Caco-2 (cell line): ENCODE measurements at regions not wholly inside any gene's neighbourhood (a gene's known extent, or its start where the extent isn't known, plus 50 kb on each side); places are given as distances from the start of the nearest gene placed in this dataset.

Experiments
- BruUV-seq: library from RNA; stranded (reverse); fragments of 400-500 nt; replicated peaks from 2 replicates; lab custom pipeline; 2021; lab: Mats Ljungman, UMichigan
- CTCF ChIA-PET: fragments of 300-600 bp; sonication (Branson Sonifier 250); formaldehyde crosslinking; loops from one replicate; lab custom pipeline; 2022; ENCODE audit warnings: antibody characterized with exemption; lab: Charles Lee
- POLR2A ChIA-PET: fragments of 300-600 bp; sonication (Branson Sonifier 250); formaldehyde crosslinking; loops from one replicate; lab custom pipeline; 2022; ENCODE audit warnings: antibody characterized with exemption; lab: Charles Lee
- DNase-seq, 2 experiments: peaks; one replicate each; pipeline versions ENCODE4 v3.0.0 to v3.0.0-alpha.2; 2020 to 2022
- H3K27me3 ChIP-seq: replicated peaks from 2 replicates; pipeline ENCODE4 v1.6.0; 2011; ENCODE audit warnings: low read length; ENCODE audit not compliant: control insufficient read depth, insufficient read depth
- H3K36me3 ChIP-seq: 2 replicates; pipeline ENCODE4 v1.5.1; 2011; ENCODE audit warnings: low read length; ENCODE audit not compliant: control insufficient read depth, insufficient read depth
- H3K4me1 ChIP-seq: fragments of 250-450 bp; sonication (Bioruptor Pico); 2 replicates; pipeline ENCODE4 v1.5.1; 2020; ENCODE audit warnings: mild to moderate bottlenecking
- H3K4me3 ChIP-seq: 2 replicates; pipeline ENCODE4 v1.5.1; 2011; ENCODE audit warnings: low read depth, mild to moderate bottlenecking, control low read depth, low read length
- H3K9me3 ChIP-seq: fragments of 250-450 bp; sonication (Bioruptor Pico); 2 replicates; pipeline ENCODE4 v1.5.1; 2020; ENCODE audit warnings: mild to moderate bottlenecking, moderate library complexity
- H3K27ac Mint-ChIP-seq: one replicate; pipeline ENCODE4 v1.8.0; 2022; ENCODE audit warnings: mixed read lengths; ENCODE audit not compliant: unreplicated experiment
- H3K27me3 Mint-ChIP-seq: one replicate; pipeline ENCODE4 v1.8.0; 2022; ENCODE audit warnings: mixed read lengths; ENCODE audit not compliant: insufficient read depth, unreplicated experiment
- H3K36me3 Mint-ChIP-seq: one replicate; pipeline ENCODE4 v1.8.0; 2022; ENCODE audit warnings: mild to moderate bottlenecking, mixed read lengths; ENCODE audit not compliant: insufficient read depth, unreplicated experiment
- H3K4me1 Mint-ChIP-seq: one replicate; pipeline ENCODE4 v1.8.0; 2022; ENCODE audit warnings: low read depth, mixed read lengths; ENCODE audit not compliant: unreplicated experiment
- H3K4me3 Mint-ChIP-seq: one replicate; pipeline ENCODE4 v1.8.0; 2022; ENCODE audit warnings: mild to moderate bottlenecking, moderate library complexity, mixed read lengths; ENCODE audit not compliant: unreplicated experiment
- H3K9me3 Mint-ChIP-seq: one replicate; pipeline ENCODE4 v1.8.0; 2022; ENCODE audit warnings: mixed read lengths; ENCODE audit not compliant: unreplicated experiment
- intact Hi-C: fragments of 100-400 bp; cut with micrococcal nuclease; formaldehyde crosslinking; loops from one replicate; pipeline ENCODE4 v1.10.0; 2022; ENCODE audit not compliant: unreplicated experiment
- TF ChIP-seq, protein P1 (sequence below), 2 experiments: fragments of 200-600 bp in 1 of 2; IDR thresholded peaks; 1 replicate in 1 of 2; 2 replicates in 1 of 2; pipeline versions ENCODE4 v1.5.1 to v1.8.0; 2011 to 2022; ENCODE audit warnings: antibody characterized with exemption in 1 of 2, control low read depth in 1 of 2, inconsistent platforms in 1 of 2, low read depth in 1 of 2, low read length in 1 of 2, mild to moderate bottlenecking in 1 of 2, moderate library complexity in 1 of 2; ENCODE audit not compliant: insufficient read depth in 1 of 2, severe bottlenecking in 1 of 2, unreplicated experiment in 1 of 2

DNA sequence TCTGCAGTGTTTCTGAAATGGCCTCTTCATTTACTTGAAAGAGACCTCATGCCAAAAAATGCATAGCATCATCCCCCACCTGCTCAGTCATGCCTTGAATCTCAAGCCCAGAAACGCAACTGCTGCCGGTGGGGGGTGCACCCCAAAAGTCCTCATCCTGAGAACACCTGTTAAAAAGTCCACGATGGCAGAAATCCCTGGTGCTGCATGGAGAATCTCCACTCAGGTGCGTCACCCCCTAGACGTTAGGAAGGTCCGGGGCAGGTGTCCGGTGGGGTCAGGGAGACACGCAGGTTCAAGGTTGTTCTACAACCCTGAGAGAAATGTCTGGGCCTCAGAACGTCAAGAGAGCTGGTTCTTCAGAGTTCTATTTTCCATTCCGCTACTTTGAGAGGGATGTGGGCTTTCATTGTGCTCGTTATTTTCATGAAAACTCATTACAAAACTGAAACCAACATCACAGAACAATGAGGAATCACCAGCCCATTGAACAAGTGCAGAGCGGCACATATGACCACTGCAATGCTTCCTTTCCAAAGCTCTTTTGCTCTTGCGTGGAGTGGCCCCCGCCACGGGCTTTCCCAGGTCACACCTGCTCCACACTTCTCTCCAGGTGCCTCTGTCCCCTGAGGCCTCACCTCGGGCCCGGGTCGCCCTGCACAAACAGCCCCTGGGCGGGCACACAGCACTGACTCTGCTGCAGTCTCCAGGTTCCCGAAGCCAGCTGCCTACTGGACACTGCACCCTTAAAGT lies 201.9 kb downstream of the TOMM20 start:
- Histone ChIP-seq H3K4me3 (no peak overlapping the region), H3K36me3 (no peaks in the 10 kb centered on the region), H3K9me3 (no peaks in the 10 kb centered on the region), H3K27me3 (no peaks in the 10 kb centered on the region), H3K4me1 (peaks cover 32% of the 10 kb centered on the region)
- Mint-ChIP-seq H3K36me3 (peaks cover 4% of the 10 kb centered on the region), H3K4me1 (peaks cover 36% of the 10 kb centered on the region), H3K4me3 (no peak overlapping the region), H3K9me3 (peaks cover 10% of the 10 kb centered on the region), H3K27me3 (no peaks in the 10 kb centered on the region), H3K27ac (peak overlapping the region; percentile 93)
- intact Hi-C loops = loop anchor here (2.0 kb wide), 1 partner anchor 36 kb away; no protein-coding TSS in a partner anchor
- TF ChIP-seq, protein P1, sequence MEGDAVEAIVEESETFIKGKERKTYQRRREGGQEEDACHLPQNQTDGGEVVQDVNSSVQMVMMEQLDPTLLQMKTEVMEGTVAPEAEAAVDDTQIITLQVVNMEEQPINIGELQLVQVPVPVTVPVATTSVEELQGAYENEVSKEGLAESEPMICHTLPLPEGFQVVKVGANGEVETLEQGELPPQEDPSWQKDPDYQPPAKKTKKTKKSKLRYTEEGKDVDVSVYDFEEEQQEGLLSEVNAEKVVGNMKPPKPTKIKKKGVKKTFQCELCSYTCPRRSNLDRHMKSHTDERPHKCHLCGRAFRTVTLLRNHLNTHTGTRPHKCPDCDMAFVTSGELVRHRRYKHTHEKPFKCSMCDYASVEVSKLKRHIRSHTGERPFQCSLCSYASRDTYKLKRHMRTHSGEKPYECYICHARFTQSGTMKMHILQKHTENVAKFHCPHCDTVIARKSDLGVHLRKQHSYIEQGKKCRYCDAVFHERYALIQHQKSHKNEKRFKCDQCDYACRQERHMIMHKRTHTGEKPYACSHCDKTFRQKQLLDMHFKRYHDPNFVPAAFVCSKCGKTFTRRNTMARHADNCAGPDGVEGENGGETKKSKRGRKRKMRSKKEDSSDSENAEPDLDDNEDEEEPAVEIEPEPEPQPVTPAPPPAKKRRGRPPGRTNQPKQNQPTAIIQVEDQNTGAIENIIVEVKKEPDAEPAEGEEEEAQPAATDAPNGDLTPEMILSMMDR (IDR thresholded peaks at IDR 0.05; ENCODE audit: insufficient read depth in 1 of 2, low read depth in 1 of 2, low read length in 1 of 2, severe bottlenecking in 1 of 2, unreplicated experiment in 1 of 2) = no peak
- DNase-seq = no peak
- POLR2A ChIA-PET = interaction anchor here (1.3 to 1.7 kb wide), 2 partner anchors 31 to 315 kb away, joined by 6 to 10 read pairs; no protein-coding TSS in a partner anchor
- BruUV-seq = no TSS peak
- CTCF ChIA-PET = no interaction called here

DNA sequence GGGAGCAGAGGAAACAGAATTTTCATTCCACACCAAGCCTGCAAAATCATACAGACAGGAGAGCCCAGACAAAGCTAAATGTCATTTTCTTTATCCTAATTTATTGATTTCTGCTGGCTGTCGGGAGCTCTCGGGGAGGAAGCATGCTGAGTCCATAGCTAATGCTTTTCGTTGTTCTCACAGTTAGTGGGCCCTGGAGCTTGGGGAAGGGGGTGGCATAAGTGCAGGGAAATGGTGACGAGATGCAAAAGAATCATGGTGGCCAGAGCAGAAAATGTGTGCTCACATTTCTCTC lies 202.4 kb downstream of the TOMM20 start:
- CTCF ChIA-PET = no interaction called here
- Mint-ChIP-seq H3K4me3 (peak overlapping the region; percentile 45), H3K27me3 (no peaks in the 10 kb centered on the region)

More for the DNA sequence above, 202.4 kb downstream of the TOMM20 start:
- H3K27ac Mint-ChIP-seq = peak overlapping the region; percentile 93
- peaks cover 10% of the 10 kb centered on the region for H3K9me3 Mint-ChIP-seq
- H3K4me3 ChIP-seq = no peak overlapping the region
- BruUV-seq = no TSS peak
- POLR2A ChIA-PET = interaction anchor here (1.3 to 1.7 kb wide), 2 partner anchors 31 to 314 kb away, joined by 6 to 10 read pairs; no protein-coding TSS in a partner anchor
- TF ChIP-seq, protein P1 (IDR thresholded peaks at IDR 0.05; ENCODE audit: insufficient read depth in 1 of 2, low read depth in 1 of 2, low read length in 1 of 2, severe bottlenecking in 1 of 2, unreplicated experiment in 1 of 2) = no peak
- no peak for DNase-seq
- H3K4me1 Mint-ChIP-seq = peaks cover 36% of the 10 kb centered on the region
- intact Hi-C loops = loop anchor here (2.0 kb wide), 1 partner anchor 37 kb away; no protein-coding TSS in a partner anchor
- peaks cover 4% of the 10 kb centered on the region for H3K36me3 Mint-ChIP-seq
- H3K9me3 ChIP-seq = peaks cover under 1% of the 10 kb centered on the region; the same call in 1 of the 2 replicates
- no peaks in the 10 kb centered on the region for H3K36me3 ChIP-seq
- peaks cover 32% of the 10 kb centered on the region for H3K4me1 ChIP-seq
- no peaks in the 10 kb centered on the region for H3K27me3 ChIP-seq
